DND-41 (cell line): ENCODE measurements at regions not wholly inside any gene's neighbourhood (a gene's known extent, or its start where the extent isn't known, plus 50 kb on each side); places are given as distances from the start of the nearest gene placed in this dataset.

ENCODE experiments used
- CTCF ChIP-seq: IDR thresholded peaks from 2 replicates; pipeline ENCODE4 v1.5.1; 2012; ENCODE audit warnings: borderline replicate concordance, low read length, moderate library complexity, mild to moderate bottlenecking; ENCODE audit not compliant: poor library complexity, severe bottlenecking; ENCODE audit errors: extremely low read depth
- EZH2 ChIP-seq: IDR thresholded peaks from 3 replicates; pipeline ENCODE4 v1.6.1; 2012; ENCODE audit warnings: borderline replicate concordance, low read depth, mild to moderate bottlenecking, moderate library complexity, low read length, inconsistent platforms; ENCODE audit not compliant: severe bottlenecking

GRCh38 chr9:81508476-81508875 lies 180.9 kb downstream of the TLE1 start:
- TF ChIP-seq CTCF (no peak), EZH2 (no peak)
